H1 (cell line): ENCODE measurements at regions not wholly inside any gene's neighbourhood (a gene's known extent, or its start where the extent isn't known, plus 50 kb on each side); places are given as distances from the start of the nearest gene placed in this dataset.

Source experiments
- CTCF ChIA-PET: fragments of 300-600 bp; sonication (Branson Sonifier 250); formaldehyde crosslinking; loops from one replicate; lab custom pipeline; 2021; ENCODE audit not compliant: partially characterized antibody; lab: Charles Lee
- POLR2A ChIA-PET: fragments of 300-600 bp; sonication (Branson Sonifier 250); formaldehyde crosslinking; loops from one replicate; lab custom pipeline; 2021; ENCODE audit warnings: inconsistent platforms; ENCODE audit not compliant: partially characterized antibody; lab: Charles Lee
- DNase-seq, 2 experiments: peaks; one replicate each; pipeline versions ENCODE4 v3.0.0 to v3.0.0-alpha.2; 2010 to 2022; ENCODE audit warnings: low spot score in 2 of 2, low read depth in 1 of 2, mixed read lengths in 1 of 2
- FAIRE-seq: peaks from 2 replicates; lab custom pipeline; 2011; peaks lifted over from hg19 to GRCh38; lab: Jason Lieb, UNC
- H2AFZ ChIP-seq: 2 replicates; pipeline ENCODE4 v1.8.1; 2012; ENCODE audit warnings: low read length, inconsistent platforms
- H2AK5ac ChIP-seq: 2 replicates; pipeline ENCODE4 v1.6.1; 2013; ENCODE audit warnings: low read depth, low read length
- H2BK120ac ChIP-seq: replicated peaks from 2 replicates; pipeline ENCODE3; 2013; ENCODE audit warnings: low read depth, low read length, inconsistent platforms
- H2BK12ac ChIP-seq: 2 replicates; pipeline ENCODE4 v1.6.1; 2013; ENCODE audit warnings: low read depth, low read length
- H2BK15ac ChIP-seq: 2 replicates; pipeline ENCODE4 v1.6.1; 2013; ENCODE audit warnings: low read length
- H2BK20ac ChIP-seq: 2 replicates; pipeline ENCODE4 v1.6.1; 2013; ENCODE audit warnings: low read length
- H2BK5ac ChIP-seq: 2 replicates; pipeline ENCODE4 v1.6.1; 2013; ENCODE audit warnings: low read depth, low read length
- H3K14ac ChIP-seq: 2 replicates; pipeline ENCODE4 v1.6.1; 2013; ENCODE audit warnings: inconsistent platforms; ENCODE audit not compliant: insufficient read length
- H3K18ac ChIP-seq: 2 replicates; pipeline ENCODE4 v1.6.1; 2013; ENCODE audit warnings: low read length; ENCODE audit errors: extremely low read depth
- H3K23ac ChIP-seq: 2 replicates; pipeline ENCODE4 v1.6.1; 2013; ENCODE audit warnings: inconsistent platforms; ENCODE audit not compliant: insufficient read length
- H3K23me2 ChIP-seq: 2 replicates; pipeline ENCODE4 v1.6.1; 2013; ENCODE audit warnings: low read depth, low read length
- H3K27ac ChIP-seq: 2 replicates; pipeline ENCODE4 v1.6.1; 2011; ENCODE audit warnings: low read depth, low read length, inconsistent platforms
- H3K27me3 ChIP-seq, 4 experiments: replicated peaks in 1 of 4; 1 replicate in 1 of 4; 2 replicates in 3 of 4; pipeline versions ENCODE4 v1.6.1 to v1.8.1; 2011 to 2013; ENCODE audit warnings: low read length in 3 of 4, mild to moderate bottlenecking in 3 of 4, inconsistent platforms in 2 of 4, mixed read lengths in 2 of 4, moderate library complexity in 1 of 4; ENCODE audit not compliant: control insufficient read depth in 3 of 4, insufficient read depth in 3 of 4; ENCODE audit errors: extremely low read depth in 1 of 4
- H3K36me3 ChIP-seq, 4 experiments: 2 replicates each; pipeline versions ENCODE4 v1.6.1 to v1.8.1; 2011 to 2013; ENCODE audit warnings: mild to moderate bottlenecking in 4 of 4, low read length in 3 of 4, moderate library complexity in 2 of 4, control low read depth in 1 of 4, inconsistent platforms in 1 of 4; ENCODE audit not compliant: insufficient read depth in 4 of 4, control insufficient read depth in 2 of 4
- H3K4ac ChIP-seq: replicated peaks from 2 replicates; pipeline ENCODE3; 2013; ENCODE audit warnings: low read length, low read depth, mixed read lengths, inconsistent platforms; ENCODE audit not compliant: insufficient read length
- H3K4me1 ChIP-seq, 4 experiments: replicated peaks in 1 of 4; 1 replicate in 1 of 4; 2 replicates in 3 of 4; pipeline versions ENCODE4 v1.6.1 to v1.8.1; 2011 to 2013; ENCODE audit warnings: low read length in 3 of 4, inconsistent platforms in 2 of 4, mixed read lengths in 1 of 4; ENCODE audit not compliant: insufficient read depth in 4 of 4, control insufficient read depth in 3 of 4
- H3K4me2 ChIP-seq, 2 experiments: 2 replicates each; pipeline versions ENCODE4 v1.6.1 to v1.8.1; 2011 to 2013; ENCODE audit warnings: low read depth in 2 of 2, low read length in 2 of 2, control low read depth in 1 of 2, inconsistent platforms in 1 of 2, mild to moderate bottlenecking in 1 of 2; ENCODE audit not compliant: insufficient read depth in 1 of 2
- H3K4me3 ChIP-seq, 4 experiments: fragments of 200-600, 300-600 bp in 1 of 4; sonication (generic), shearing (Covaris generic), sonication (Bioruptor Twin) in 1 of 4; 2 replicates each; pipeline versions ENCODE4 v1.5.1 to v1.8.1; 2011 to 2016; ENCODE audit warnings: low read length in 4 of 4, low read depth in 3 of 4, control low read depth in 2 of 4, inconsistent platforms in 2 of 4, mild to moderate bottlenecking in 2 of 4, mixed read lengths in 1 of 4, moderate library complexity in 1 of 4; ENCODE audit not compliant: insufficient read depth in 2 of 4; ENCODE audit errors: extremely low read depth in 1 of 4
- H3K56ac ChIP-seq: replicated peaks from 2 replicates; pipeline ENCODE3; 2013; ENCODE audit warnings: low read depth, mild to moderate bottlenecking, mixed read lengths, low read length, inconsistent platforms; ENCODE audit not compliant: insufficient read length
- H3K79me1 ChIP-seq: 2 replicates; pipeline ENCODE4 v1.6.1; 2013; ENCODE audit warnings: low read depth, low read length, control low read depth
- H3K79me2 ChIP-seq, 2 experiments: 2 replicates each; pipeline versions ENCODE4 v1.6.1 to v1.8.1; 2012 to 2013; ENCODE audit warnings: low read length in 2 of 2, mild to moderate bottlenecking in 2 of 2, inconsistent platforms in 1 of 2; ENCODE audit not compliant: insufficient read depth in 2 of 2, control insufficient read depth in 1 of 2
- H3K9ac ChIP-seq, 4 experiments: replicated peaks in 1 of 4; 1 replicate in 1 of 4; 2 replicates in 3 of 4; pipeline versions ENCODE4 v1.6.1 to v1.8.1; 2011 to 2013; ENCODE audit warnings: low read depth in 3 of 4, low read length in 3 of 4, control low read depth in 2 of 4, mild to moderate bottlenecking in 2 of 4, moderate library complexity in 2 of 4, inconsistent platforms in 1 of 4; ENCODE audit errors: extremely low read depth in 1 of 4
- H3K9me3 ChIP-seq, 2 experiments: 2 replicates each; pipeline versions ENCODE4 v1.6.1 to v1.8.1; 2012 to 2013; ENCODE audit warnings: mild to moderate bottlenecking in 2 of 2, moderate library complexity in 2 of 2, control low read depth in 1 of 2, inconsistent platforms in 1 of 2, low read depth in 1 of 2, low read length in 1 of 2, mixed read lengths in 1 of 2; ENCODE audit not compliant: insufficient read depth in 2 of 2
- H4K20me1 ChIP-seq, 2 experiments: replicated peaks in 1 of 2; 2 replicates each; pipeline versions ENCODE3 to v1.8.1; 2011 to 2013; ENCODE audit warnings: inconsistent platforms in 2 of 2, low read length in 2 of 2, mild to moderate bottlenecking in 1 of 2; ENCODE audit not compliant: insufficient read depth in 2 of 2, control insufficient read depth in 1 of 2
- H4K5ac ChIP-seq: 2 replicates; pipeline ENCODE4 v1.6.1; 2013; ENCODE audit warnings: low read length, low read depth, mixed read lengths, inconsistent platforms; ENCODE audit not compliant: insufficient read length
- H4K8ac ChIP-seq: 2 replicates; pipeline ENCODE4 v1.8.0; 2013; ENCODE audit warnings: mild to moderate bottlenecking, moderate library complexity, low read length, inconsistent platforms; ENCODE audit not compliant: insufficient read depth; ENCODE audit errors: extremely low read depth
- H4K91ac ChIP-seq: replicated peaks from 2 replicates; pipeline ENCODE3; 2013; ENCODE audit warnings: low read length, mixed read lengths, inconsistent platforms; ENCODE audit not compliant: insufficient read length
- CTBP2 ChIP-seq: IDR thresholded peaks from 2 replicates; pipeline ENCODE4 v1.7.0; 2011; ENCODE audit warnings: borderline replicate concordance, mild to moderate bottlenecking, moderate library complexity, mixed read lengths, low read length; ENCODE audit not compliant: insufficient read depth, insufficient read length
- FOSL1 ChIP-seq: IDR thresholded peaks from 2 replicates; pipeline ENCODE4 v1.6.1; 2011; ENCODE audit warnings: mild to moderate bottlenecking, low read depth, low read length, moderate library complexity; ENCODE audit not compliant: insufficient read depth
- GTF2F1 ChIP-seq: IDR thresholded peaks from 2 replicates; pipeline ENCODE4 v1.6.1; 2012; ENCODE audit warnings: low read depth, low read length, improper control_type of control experiment, borderline replicate concordance
- JUND ChIP-seq: IDR thresholded peaks from 2 replicates; pipeline ENCODE4 v1.6.1; 2011; ENCODE audit warnings: mild to moderate bottlenecking, improper control_type of control experiment, low read length
- POU5F1 ChIP-seq: IDR thresholded peaks from 2 replicates; pipeline ENCODE4 v1.6.1; 2011; ENCODE audit warnings: low read depth, mild to moderate bottlenecking, low read length, moderate library complexity
- RBBP5 ChIP-seq: IDR thresholded peaks from 2 replicates; pipeline ENCODE4 v1.7.1; 2012; ENCODE audit warnings: low read depth, mild to moderate bottlenecking, inconsistent platforms, low read length, moderate library complexity, borderline replicate concordance
- RFX5 ChIP-seq: IDR thresholded peaks from 2 replicates; pipeline ENCODE4 v1.6.1; 2011; ENCODE audit warnings: low read depth, low read length, improper control_type of control experiment, borderline replicate concordance
- SIX5 ChIP-seq: IDR thresholded peaks from 2 replicates; pipeline ENCODE4 v1.6.1; 2011; ENCODE audit warnings: mild to moderate bottlenecking, low read depth, low read length
- WGBS, 2 experiments: shearing (Covaris generic) in 1 of 2; methylation state at CpG; one replicate each; pipeline versions ENCODE4 v1.1.6 to v1.1.7; 2013 to 2015; ENCODE audit warnings: low lambda C conversion rate in 2 of 2, mixed read lengths in 2 of 2, inconsistent platforms in 1 of 2, low coverage in 1 of 2, missing lambda C conversion rate in 1 of 2; ENCODE audit not compliant: insufficient replicate concordance in 2 of 2, insufficient coverage in 1 of 2, insufficient read length in 1 of 2; ENCODE audit errors: extremely low coverage in 1 of 2, missing lambda C conversion rate in 1 of 2; 5-methylcytosine and 5-hydroxymethylcytosine counted together

DNA sequence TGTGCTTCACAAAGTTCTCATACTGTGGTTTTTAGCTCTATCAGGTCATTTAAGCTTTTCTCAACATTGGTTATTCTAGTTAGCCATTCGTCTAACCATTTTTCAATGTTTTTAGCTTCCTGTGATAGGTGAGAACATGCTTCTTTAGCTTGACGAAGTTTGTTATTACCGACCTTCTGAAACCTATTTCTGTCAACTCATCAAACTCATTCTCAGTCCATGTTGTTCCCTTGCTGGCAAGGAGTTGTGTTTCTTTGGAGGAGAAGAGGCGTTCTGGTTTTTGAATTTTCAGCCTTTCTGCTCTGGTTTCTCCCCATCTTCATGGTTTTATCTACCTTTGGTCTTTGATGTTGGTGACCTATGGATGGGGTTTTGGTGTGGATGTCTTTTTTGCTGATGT, 120.9 kb downstream of the NFKBIZ start:
- H3K23me2 ChIP-seq = no peaks in the 10 kb centered on the region
- DNase-seq = no peak
- no peak overlapping the region for H3K4ac ChIP-seq
- H3K4me3 ChIP-seq = no peak overlapping the region
- no peak overlapping the region for H3K18ac ChIP-seq
- ChIA-PET CTCF (interaction anchor here (0.6 to 1.3 kb wide), 2 partner anchors 18 to 114 kb away, joined by 3 to 7 read pairs; no protein-coding TSS in a partner anchor), POLR2A (no interaction called here)
- no peaks in the 10 kb centered on the region for H3K36me3 ChIP-seq
- no peak overlapping the region for H2BK15ac ChIP-seq
- no peak overlapping the region for H3K27ac ChIP-seq
- H3K79me1 ChIP-seq = no peaks in the 10 kb centered on the region
- no peak overlapping the region for H2BK12ac ChIP-seq
- WGBS, 2 experiments = 90% methylated on average over 4 of the region's 4 CpGs; no CpG with 5 or more reads in 1 of the 2 experiments
- H3K23ac ChIP-seq = no peak overlapping the region
- H4K91ac ChIP-seq = no peak overlapping the region
- H3K9ac ChIP-seq = no peak overlapping the region
- H3K27me3 ChIP-seq = no peaks in the 10 kb centered on the region
- no peak overlapping the region for H2AFZ ChIP-seq
- no peak for FAIRE-seq
- H3K56ac ChIP-seq = no peak overlapping the region
- no peak overlapping the region for H3K4me2 ChIP-seq
- no peak overlapping the region for H4K5ac ChIP-seq
- no peaks in the 10 kb centered on the region for H3K4me1 ChIP-seq
- no peaks in the 10 kb centered on the region for H3K9me3 ChIP-seq
- no peak overlapping the region for H3K14ac ChIP-seq
- H2AK5ac ChIP-seq = no peak overlapping the region
- no peak overlapping the region for H2BK120ac ChIP-seq
- no peak overlapping the region for H4K8ac ChIP-seq
- no peaks in the 10 kb centered on the region for H3K79me2 ChIP-seq
- no peaks in the 10 kb centered on the region for H4K20me1 ChIP-seq
- H2BK20ac ChIP-seq = no peak overlapping the region
- H2BK5ac ChIP-seq = no peak overlapping the region
- no peak for TF ChIP-seq RFX5
- no peak for TF ChIP-seq JUND
- TF ChIP-seq CTBP2 = no peak
- TF ChIP-seq RBBP5 = no peak
- TF ChIP-seq SIX5 = no peak
- TF ChIP-seq POU5F1 = no peak
- TF ChIP-seq FOSL1 = no peak
- no peak for TF ChIP-seq GTF2F1
